Kidney epithelial cell (primary cell): ENCODE measurements at regions not wholly inside any gene's neighbourhood (a gene's known extent, or its start where the extent isn't known, plus 50 kb on each side); places are given as distances from the start of the nearest gene placed in this dataset.

ENCODE experiments used
- DNase-seq: peaks from one replicate; pipeline ENCODE4 v3.0.0-alpha.2; 2010; ENCODE audit warnings: low read depth
- H3K27me3 ChIP-seq: 2 replicates; pipeline ENCODE4 v1.6.0; 2011; ENCODE audit warnings: low read length; ENCODE audit not compliant: control insufficient read depth, insufficient read depth
- H3K36me3 ChIP-seq: 2 replicates; pipeline ENCODE4 v1.5.1; 2011; ENCODE audit warnings: low read length; ENCODE audit not compliant: control insufficient read depth, insufficient read depth
- H3K4me3 ChIP-seq: 2 replicates; pipeline ENCODE4 v1.5.1; 2011; ENCODE audit warnings: low read depth, mild to moderate bottlenecking, control low read depth, low read length
- CTCF ChIP-seq: IDR thresholded peaks from 2 replicates; pipeline ENCODE4 v1.5.1; 2011; ENCODE audit warnings: mild to moderate bottlenecking, moderate library complexity, low read length, control low read depth, inconsistent platforms; ENCODE audit not compliant: insufficient read depth, poor library complexity, severe bottlenecking

GRCh38 chr6:67345946-67346345 is 1289.1 kb upstream of the ADGRB3 start:
- no peak for TF ChIP-seq CTCF
- Histone ChIP-seq H3K4me3 (no peak overlapping the region), H3K27me3 (no peaks in the 10 kb centered on the region), H3K36me3 (no peaks in the 10 kb centered on the region)
- DNase-seq = no peak

DNA sequence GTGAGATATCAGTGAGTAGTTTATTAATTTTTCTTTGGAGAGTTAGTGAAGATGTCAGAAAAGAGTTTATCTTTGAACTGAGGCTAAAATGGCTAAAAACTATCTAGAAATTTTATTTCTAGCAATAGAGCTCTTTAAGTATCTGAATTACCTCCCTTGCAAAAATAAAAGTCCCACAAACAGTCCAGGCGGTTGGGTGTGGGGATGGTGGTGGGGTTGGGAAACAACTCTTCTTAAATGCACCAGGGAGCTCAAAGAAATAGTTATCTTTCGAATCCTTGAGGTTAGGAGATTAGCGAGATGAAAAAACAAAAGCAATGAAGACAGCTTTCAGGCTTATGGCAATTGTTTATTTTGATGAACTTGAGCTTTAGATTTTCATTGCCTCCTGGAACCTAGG is 1299.1 kb upstream of the ADGRB3 start:
- H3K27me3 ChIP-seq = no peaks in the 10 kb centered on the region
- TF ChIP-seq CTCF = no peak
- no peak overlapping the region for H3K4me3 ChIP-seq
- no peak for DNase-seq
- H3K36me3 ChIP-seq = no peaks in the 10 kb centered on the region

GRCh38 chr6:67331304-67331703 is 1303.8 kb upstream of the ADGRB3 start:
- no peak overlapping the region for H3K4me3 ChIP-seq
- TF ChIP-seq CTCF = no peak
- no peaks in the 10 kb centered on the region for H3K27me3 ChIP-seq
- no peaks in the 10 kb centered on the region for H3K36me3 ChIP-seq
- no peak for DNase-seq

DNA sequence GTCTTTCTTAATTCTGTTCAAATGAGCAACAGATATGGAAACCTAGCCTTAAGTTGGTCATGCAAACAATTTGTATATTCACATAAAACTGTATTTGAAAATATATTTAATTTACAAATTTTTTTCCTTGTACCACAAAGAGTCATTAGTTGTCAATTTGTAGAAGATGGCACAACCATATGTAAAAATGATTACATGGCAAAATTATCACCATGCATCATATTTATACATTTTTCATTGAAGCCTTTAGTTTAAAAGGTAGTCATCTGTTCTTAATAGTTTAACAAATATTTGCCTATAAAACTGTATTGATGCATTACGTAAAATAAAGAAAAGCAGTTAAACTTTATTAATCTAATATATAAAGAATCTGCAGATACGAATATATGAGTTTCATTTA is 1306.8 kb upstream of the ADGRB3 start:
- H3K27me3 ChIP-seq = no peaks in the 10 kb centered on the region
- TF ChIP-seq CTCF = no peak

GRCh38 chr6:67300430-67301040 is 1334.5 kb upstream of the ADGRB3 start:
- no peak for DNase-seq
- Histone ChIP-seq H3K36me3 (no peaks in the 10 kb centered on the region), H3K27me3 (no peaks in the 10 kb centered on the region), H3K4me3 (no peak overlapping the region)
- no peak for TF ChIP-seq CTCF

More for the DNA sequence above, 1306.8 kb upstream of the ADGRB3 start:
- Histone ChIP-seq H3K36me3 (no peaks in the 10 kb centered on the region), H3K4me3 (no peak overlapping the region)
- no peak for DNase-seq

GRCh38 chr6:67292169-67292568 is 1342.9 kb upstream of the ADGRB3 start:
- H3K4me3 ChIP-seq = no peak overlapping the region
- H3K27me3 ChIP-seq = no peaks in the 10 kb centered on the region
- no peak for DNase-seq
- TF ChIP-seq CTCF = no peak
- no peaks in the 10 kb centered on the region for H3K36me3 ChIP-seq
